ENCODE measurements at regions not wholly inside any gene's neighbourhood (a gene's known extent, or its start where the extent isn't known, plus 50 kb on each side); places are given as distances from the start of the nearest gene placed in this dataset.

DNA sequence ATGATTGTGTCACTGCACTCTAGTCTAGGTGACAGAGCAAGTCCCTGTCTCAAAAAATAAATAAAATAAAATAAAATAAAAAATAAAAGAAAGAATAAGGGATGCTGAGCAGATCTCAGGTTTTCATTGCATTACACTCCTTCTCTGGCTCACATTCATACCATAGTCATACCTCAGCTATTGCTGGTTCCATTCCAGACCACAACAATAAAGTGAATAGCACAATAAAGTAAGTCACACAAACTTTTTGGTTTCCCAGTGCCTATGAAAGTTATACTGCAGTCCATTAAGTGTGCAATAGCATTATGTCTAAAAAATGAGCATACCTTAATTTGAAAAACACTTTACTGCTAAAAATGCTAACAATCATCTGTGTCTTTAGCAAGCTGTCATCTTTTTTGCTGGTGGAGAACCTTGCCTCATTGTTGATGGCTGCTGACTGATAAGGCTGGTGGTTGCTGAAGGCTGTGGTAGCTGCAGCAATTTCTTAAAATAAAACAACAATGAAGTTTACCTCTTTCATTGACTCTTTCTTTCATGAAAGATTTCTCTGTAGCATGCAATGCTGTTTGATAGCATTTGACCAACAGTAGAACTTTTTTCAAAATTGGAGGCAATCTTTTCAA, 415.7 kb downstream of the ZNF608 start:
- H3K4me1 Mint-ChIP-seq = no peaks in the 10 kb centered on the region
- no peaks in the 10 kb centered on the region for H3K36me3 Mint-ChIP-seq (ENCODE audit: low read depth)
- H3K27me3 Mint-ChIP-seq (ENCODE audit: low read depth) = no peaks in the 10 kb centered on the region
- no peak overlapping the region for H3K27ac Mint-ChIP-seq
- peaks cover 20% of the 10 kb centered on the region for H3K9me3 Mint-ChIP-seq
- TF ChIP-seq, protein P1, sequence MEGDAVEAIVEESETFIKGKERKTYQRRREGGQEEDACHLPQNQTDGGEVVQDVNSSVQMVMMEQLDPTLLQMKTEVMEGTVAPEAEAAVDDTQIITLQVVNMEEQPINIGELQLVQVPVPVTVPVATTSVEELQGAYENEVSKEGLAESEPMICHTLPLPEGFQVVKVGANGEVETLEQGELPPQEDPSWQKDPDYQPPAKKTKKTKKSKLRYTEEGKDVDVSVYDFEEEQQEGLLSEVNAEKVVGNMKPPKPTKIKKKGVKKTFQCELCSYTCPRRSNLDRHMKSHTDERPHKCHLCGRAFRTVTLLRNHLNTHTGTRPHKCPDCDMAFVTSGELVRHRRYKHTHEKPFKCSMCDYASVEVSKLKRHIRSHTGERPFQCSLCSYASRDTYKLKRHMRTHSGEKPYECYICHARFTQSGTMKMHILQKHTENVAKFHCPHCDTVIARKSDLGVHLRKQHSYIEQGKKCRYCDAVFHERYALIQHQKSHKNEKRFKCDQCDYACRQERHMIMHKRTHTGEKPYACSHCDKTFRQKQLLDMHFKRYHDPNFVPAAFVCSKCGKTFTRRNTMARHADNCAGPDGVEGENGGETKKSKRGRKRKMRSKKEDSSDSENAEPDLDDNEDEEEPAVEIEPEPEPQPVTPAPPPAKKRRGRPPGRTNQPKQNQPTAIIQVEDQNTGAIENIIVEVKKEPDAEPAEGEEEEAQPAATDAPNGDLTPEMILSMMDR (IDR thresholded peaks at IDR 0.05; ENCODE audit: unreplicated experiment in 3 of 3) = no peak
- no peak overlapping the region for H3K4me3 Mint-ChIP-seq

DNA sequence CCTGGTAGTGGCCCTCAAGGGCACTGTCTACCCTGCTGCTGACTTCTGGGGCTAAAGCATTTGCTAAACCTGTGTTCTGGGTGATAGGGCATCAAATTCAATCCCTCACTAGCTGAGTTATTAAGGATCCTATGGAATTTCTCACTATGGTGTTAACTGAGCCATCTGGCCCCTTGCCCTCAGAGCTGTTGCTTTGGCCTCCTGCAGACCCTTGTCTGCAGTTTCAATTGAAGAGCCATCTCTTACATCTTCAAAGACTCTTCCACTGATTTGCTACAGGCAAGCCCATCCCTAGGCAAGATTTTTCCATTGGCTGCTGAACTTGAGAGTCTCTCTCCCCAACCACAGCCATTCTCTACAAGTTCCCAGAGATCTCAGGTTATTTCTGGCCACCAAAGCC, 418.2 kb downstream of the ZNF608 start:
- H3K4me1 Mint-ChIP-seq = no peaks in the 10 kb centered on the region
- no peak overlapping the region for H3K27ac Mint-ChIP-seq
- TF ChIP-seq, protein P1 (IDR thresholded peaks at IDR 0.05; ENCODE audit: unreplicated experiment in 3 of 3) = no peak
- H3K27me3 Mint-ChIP-seq (ENCODE audit: low read depth) = no peaks in the 10 kb centered on the region
- peaks cover 16% of the 10 kb centered on the region for H3K9me3 Mint-ChIP-seq
- no peak overlapping the region for H3K4me3 Mint-ChIP-seq
- H3K36me3 Mint-ChIP-seq (ENCODE audit: low read depth) = no peaks in the 10 kb centered on the region

DNA sequence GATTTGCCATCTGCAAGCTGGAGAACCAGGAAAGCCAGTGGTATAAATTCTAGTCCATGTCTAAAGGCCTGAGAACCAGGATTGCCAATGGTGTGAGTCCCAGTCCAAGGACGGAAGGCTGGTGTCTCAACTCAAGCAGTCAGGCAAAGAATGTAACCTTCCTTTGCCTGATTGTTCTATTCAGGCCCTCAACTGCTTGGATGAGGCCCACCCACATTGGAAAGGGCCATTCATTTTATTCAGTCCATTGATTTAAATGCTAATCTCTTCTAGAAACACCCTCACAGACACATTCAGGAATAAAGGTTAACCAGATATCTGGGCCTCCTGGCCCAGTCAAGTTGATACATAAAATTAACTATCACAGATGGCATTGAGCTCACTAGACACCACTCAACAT, 427.8 kb downstream of the ZNF608 start:
- no peaks in the 10 kb centered on the region for H3K27me3 Mint-ChIP-seq (ENCODE audit: low read depth)
- no peaks in the 10 kb centered on the region for H3K9me3 Mint-ChIP-seq
- H3K4me3 Mint-ChIP-seq = no peak overlapping the region
- H3K4me1 Mint-ChIP-seq = peaks cover 7% of the 10 kb centered on the region
- TF ChIP-seq, protein P1 (IDR thresholded peaks at IDR 0.05; ENCODE audit: unreplicated experiment in 3 of 3) = no peak
- no peak overlapping the region for H3K27ac Mint-ChIP-seq
- H3K36me3 Mint-ChIP-seq (ENCODE audit: low read depth) = no peaks in the 10 kb centered on the region

DNA sequence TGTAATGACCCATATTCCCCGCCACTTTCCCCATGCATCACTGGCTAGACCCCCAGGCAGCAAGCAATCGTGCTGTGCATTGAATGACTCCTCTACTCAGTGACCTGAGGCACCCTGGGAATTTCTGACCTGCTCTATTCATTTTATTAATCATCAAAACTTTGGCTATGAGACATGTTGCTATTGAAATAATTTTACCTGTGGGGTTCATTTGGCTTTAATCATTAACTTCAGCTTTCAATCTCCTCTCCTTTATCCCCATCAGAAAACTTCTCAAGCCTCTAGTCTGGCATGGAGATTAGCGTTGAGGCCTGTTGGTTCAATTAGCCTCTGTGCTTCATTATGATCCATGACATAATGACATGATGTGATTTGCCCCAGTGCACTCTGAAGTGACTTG, 429.0 kb downstream of the ZNF608 start:
- no peak overlapping the region for H3K4me3 Mint-ChIP-seq
- H3K9me3 Mint-ChIP-seq = no peaks in the 10 kb centered on the region
- H3K27ac Mint-ChIP-seq = no peak overlapping the region
- H3K4me1 Mint-ChIP-seq = peaks cover 7% of the 10 kb centered on the region
- H3K27me3 Mint-ChIP-seq (ENCODE audit: low read depth) = peaks cover 8% of the 10 kb centered on the region
- no peaks in the 10 kb centered on the region for H3K36me3 Mint-ChIP-seq (ENCODE audit: low read depth)
- TF ChIP-seq, protein P1 (IDR thresholded peaks at IDR 0.05; ENCODE audit: unreplicated experiment in 3 of 3) = no peak

DNA sequence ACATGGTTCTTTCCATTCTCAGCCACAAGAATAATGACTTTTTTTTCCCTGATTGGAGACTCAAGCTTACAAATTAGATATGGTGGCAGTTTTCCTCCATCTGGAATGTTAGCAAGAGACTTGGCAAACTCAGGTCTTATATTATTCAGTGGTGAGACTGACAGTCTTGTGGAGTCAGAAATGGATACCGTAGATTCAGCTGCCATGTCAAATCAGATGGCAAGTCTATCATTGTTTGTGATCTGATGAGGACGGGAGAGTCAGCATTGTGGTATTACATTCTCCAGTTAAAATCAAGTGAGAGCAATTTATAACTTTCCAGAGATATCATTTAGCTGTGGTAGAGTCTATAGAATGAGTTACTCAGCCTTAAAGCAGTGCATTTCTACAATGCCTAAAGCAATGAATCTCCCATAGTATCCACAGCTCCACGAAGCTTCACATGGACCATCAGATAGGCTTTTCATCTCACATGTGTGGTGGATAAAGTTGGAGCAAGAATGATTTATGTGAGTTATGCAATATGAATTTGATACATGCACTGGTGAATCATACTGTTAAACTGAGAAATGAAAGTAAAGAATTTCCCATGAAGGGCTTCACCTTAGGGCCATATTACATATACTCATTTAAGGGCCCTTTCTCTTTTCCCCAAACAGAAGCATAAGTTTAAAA, 430.6 kb downstream of the ZNF608 start:
- no peak overlapping the region for H3K4me3 Mint-ChIP-seq
- peaks cover 7% of the 10 kb centered on the region for H3K4me1 Mint-ChIP-seq
- no peak overlapping the region for H3K27ac Mint-ChIP-seq
- TF ChIP-seq, protein P1 (IDR thresholded peaks at IDR 0.05; ENCODE audit: unreplicated experiment in 3 of 3) = no peak
- H3K27me3 Mint-ChIP-seq (ENCODE audit: low read depth) = peaks cover 8% of the 10 kb centered on the region
- no peaks in the 10 kb centered on the region for H3K9me3 Mint-ChIP-seq
- no peaks in the 10 kb centered on the region for H3K36me3 Mint-ChIP-seq (ENCODE audit: low read depth)

DNA sequence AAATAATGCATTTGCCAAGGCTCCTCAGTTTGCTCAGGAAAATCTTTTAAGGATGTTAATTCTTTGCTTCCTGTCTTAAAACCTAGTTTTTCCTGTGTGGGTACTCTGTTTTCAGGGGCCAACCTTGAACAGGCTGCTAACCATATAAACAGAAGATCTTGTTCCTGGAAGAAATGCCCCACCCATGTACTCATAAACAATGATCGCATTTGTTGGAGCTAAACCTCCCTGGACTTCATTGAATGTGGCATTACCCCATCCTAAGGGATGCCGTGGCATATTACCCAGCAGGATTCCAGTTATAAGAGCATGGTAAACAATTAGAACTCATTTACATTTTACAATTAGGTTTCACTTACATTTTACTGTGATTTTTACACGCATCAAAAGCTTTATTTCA, 436.0 kb downstream of the ZNF608 start:
- Mint-ChIP-seq H3K27me3 (ENCODE audit: low read depth) (peaks cover 8% of the 10 kb centered on the region), H3K9me3 (no peaks in the 10 kb centered on the region), H3K36me3 (ENCODE audit: low read depth) (no peaks in the 10 kb centered on the region), H3K27ac (no peak overlapping the region), H3K4me1 (peaks cover 1% of the 10 kb centered on the region), H3K4me3 (no peak overlapping the region)
- TF ChIP-seq, protein P1 (IDR thresholded peaks at IDR 0.05; ENCODE audit: unreplicated experiment in 3 of 3) = no peak

All from nephron (organoid).